Left colon (tissue), 2 donors: ENCODE measurements at regions not wholly inside any gene's neighbourhood (a gene's known extent, or its start where the extent isn't known, plus 50 kb on each side); places are given as distances from the start of the nearest gene placed in this dataset.
"Not testable (repeated sequence)": the region's sequence is repeated elsewhere in the genome, so short reads cannot be mapped to it uniquely, and the experiment has no call there.

Experiments
- ATAC-seq: fragments of 200-7000 bp; cut with Tn5 transposase; one replicate; pipeline ENCODE4 v1.9.1; 2020; ENCODE audit warnings: mild to moderate bottlenecking, moderate library complexity
- DNase-seq, 2 donors: peaks; one replicate each; pipeline ENCODE4 v3.0.0-alpha.2; 2020
- intact Hi-C, 2 donors: fragments of 100-400 bp; cut with DNase I in 1 of 2; cut with micrococcal nuclease in 1 of 2; formaldehyde crosslinking; loops; one replicate each; pipeline versions ENCODE4 v1.11.2 to v1.14.0; 2022; cut with DNase I, micrococcal nuclease
- donor health status: DM: no; HTN: no; CAD: no.
- donor health status: DM: yes; HTN: yes; CAD: no.

DNA sequence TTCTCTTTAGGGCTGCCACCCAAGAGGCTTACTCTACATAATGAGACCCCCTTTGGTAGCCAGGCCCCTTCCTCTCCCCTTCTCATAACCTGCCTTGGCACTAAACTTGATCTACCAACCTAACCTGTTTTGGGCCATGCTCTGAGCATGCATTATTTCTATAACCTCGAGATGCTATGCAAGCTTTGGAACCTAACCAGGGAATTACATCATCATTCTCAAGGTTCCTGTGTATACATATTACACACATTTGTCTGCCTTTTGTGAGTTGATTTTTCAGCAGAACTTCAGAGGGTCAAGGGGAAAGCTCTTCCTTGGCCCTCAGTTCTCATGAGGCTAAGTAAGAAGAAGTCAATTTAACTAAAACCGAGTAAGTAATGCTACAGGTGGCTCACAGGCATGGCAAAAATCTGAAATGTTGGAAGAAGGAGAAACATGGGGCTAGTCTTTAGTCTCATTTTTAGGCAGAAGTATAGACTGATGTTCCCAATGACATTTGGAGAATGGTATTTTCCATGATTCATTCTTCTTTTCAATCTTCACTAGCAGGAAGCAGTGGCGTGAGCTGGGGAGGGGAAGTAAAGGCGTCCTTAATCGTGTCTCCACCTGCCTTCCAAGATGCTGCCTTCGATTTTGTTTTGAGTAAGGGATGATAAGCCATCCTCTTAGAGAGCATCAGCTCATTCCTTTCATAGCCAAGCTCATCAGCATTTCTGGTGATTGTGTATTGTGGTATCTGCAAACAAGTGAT lies 308.4 kb downstream of the ABCC12 start:
- DNase-seq (no peak), ATAC-seq (no peak)
- intact Hi-C loops, result no loop called here

DNA sequence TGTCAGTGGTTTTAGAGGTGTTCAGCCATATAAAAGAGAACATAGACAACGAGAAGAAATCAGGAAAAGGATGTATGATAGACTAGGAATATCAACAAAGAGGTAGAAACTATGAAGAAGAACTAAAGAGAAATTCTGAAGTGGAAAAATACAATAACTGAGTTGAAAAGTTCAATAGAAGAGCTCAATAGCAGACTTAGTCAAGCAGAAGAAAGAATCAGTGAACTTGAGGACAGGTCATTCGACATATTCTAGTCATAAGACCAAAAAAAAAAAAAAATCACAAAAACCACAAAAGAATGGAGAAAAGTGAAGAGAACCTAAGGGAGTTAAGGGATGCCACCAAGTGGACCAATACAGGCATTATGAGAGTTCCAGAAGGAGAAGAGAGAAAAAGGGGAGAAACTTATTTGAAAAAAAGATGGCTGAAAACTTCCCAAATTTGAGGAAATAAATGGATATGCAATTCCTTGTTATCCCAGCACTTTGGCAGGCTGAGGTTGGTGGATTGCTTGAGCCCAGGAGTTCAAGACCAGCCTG lies 321.2 kb downstream of the ABCC12 start:
- intact Hi-C loops, result no loop called here
- no peak for DNase-seq

DNA sequence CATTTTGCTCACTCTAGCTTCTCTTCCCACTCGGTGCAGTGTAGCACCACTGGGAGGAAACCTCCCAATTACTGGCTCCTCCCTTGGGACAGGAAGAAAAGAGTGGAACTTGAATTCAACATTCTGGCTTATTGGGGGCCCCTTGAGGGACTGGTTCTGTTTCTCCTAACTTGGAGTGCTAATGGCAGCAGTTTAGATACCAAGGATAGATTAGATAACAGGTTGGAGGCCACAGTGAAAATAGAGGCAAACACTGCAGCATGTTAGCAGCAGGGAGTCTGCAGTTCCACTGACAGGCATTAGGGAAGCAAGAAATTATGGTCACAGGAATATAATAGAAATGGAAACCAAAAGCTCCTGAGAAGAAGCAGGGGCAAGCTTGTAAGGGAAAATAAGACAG lies 322.0 kb downstream of the ABCC12 start:
- no peak for ATAC-seq
- intact Hi-C loops, result no loop called here
- no peak for DNase-seq

More for the DNA sequence above, 321.2 kb downstream of the ABCC12 start:
- ATAC-seq, result no peak

DNA sequence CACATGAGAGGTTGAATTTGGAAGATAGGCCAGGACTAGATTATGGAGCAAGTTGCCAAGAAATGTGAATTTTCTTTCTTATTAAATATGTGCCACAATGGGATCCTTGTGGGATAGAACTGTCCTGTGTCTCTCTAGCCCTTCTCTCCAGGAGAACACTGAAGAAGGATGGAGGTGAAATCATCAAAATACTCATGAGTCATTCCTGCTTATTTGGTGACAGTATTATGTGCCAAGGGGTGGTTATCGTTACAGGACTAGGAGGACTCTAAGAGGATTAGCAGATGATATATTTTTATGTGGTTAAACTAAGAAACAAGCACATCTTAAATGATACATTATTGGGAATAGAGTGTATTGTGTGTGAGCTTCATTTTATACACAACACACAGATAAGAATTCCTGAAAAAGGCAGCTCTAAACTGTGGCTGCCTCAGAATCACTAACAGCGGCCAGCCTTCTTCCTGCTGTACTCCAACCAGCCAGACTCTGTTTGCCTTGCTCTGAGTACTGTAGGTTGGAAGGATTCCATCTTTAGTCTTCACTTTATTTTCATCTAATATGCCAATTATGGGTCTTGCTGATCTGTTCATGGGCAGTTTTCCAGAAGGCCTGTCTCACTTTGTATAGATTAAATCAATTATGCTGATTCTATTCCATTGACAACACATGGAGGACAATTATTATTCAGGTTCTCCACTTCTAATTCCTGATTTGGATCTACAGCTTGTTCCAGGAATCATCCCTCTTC lies 325.8 kb downstream of the ABCC12 start:
- DNase-seq, result no peak
- intact Hi-C loops, result no loop called here
- no peak for ATAC-seq

DNA sequence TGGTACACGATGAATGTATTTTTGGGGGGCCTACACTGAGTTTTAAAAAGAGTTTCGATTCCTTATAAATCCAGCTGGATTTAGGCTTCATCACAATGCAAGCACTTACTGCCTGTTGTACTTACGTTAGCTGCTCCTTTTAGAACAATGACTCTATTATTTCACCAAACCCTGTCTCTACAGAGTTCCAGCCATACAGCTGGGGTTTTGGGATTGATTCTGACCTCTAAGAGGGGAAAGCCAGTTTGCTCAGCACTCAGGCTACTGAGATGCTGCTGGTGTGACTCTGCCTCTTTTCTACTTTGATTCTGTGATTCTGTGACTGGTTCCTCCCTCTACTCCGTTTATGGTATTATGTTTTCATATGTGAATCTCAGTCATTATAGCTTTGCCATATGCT lies 329.7 kb downstream of the ABCC12 start:
- intact Hi-C loops, result no loop called here
- DNase-seq (no peak), ATAC-seq (no peak)

DNA sequence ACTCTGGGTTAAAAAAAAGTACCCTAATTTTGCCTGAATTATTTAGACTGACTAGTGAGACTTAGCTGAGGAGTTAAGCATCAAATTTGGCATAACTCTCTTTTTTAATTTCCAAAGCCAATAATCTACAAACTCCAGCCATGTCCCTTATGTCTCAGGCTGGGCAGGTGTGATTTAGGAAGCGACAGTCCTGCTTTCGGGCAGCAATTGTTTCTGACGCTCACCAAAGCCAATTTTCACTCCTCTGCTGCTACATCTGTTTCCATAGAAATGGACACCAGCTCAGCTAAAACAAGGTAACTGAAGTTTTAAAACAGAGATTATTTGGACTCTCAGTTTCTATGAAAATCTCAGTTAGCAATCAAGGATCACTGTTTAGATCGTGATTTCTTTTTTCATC lies 338.7 kb downstream of the ABCC12 start:
- no peak for DNase-seq
- intact Hi-C loops, result no loop called here
- no peak for ATAC-seq

DNA sequence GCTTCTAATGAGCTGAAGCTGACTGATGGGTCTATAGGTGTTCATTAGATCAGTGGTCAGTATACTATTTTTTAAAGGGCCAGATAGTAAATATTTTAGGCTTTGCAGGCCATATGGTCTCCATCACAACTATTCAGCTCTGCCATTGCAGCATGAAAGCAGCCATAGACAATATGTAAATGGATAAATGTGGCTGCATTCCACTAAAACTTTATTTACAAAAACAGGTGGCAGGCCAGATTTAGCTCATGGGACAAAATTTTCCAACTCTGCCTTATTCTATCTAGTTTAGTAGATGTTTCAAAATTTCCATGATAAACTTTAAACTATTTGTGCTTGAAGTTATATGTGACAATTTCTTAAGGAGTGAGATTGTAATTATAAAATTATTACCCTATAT lies 339.3 kb downstream of the ABCC12 start:
- DNase-seq, result no peak
- ATAC-seq, result no peak
- intact Hi-C loops, result no loop called here

DNA sequence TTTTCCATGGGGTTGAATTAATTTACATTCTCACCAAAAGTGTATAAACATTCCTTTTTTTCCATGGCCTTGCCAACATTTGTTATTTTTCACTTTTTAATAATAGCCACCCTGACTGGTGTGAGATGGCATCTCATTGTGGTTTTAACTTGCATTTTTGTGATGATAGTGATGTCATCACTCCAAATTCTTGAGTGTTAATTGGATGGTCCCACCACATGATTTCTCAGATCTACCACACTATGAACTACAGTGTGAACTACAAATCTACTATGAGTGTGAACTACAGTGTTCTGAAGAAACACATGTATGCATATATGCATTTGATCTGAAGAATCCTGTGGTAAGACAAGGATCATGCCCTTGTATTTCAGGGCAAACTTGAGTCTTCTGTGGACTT lies 340.1 kb downstream of the ABCC12 start:
- no peak for DNase-seq
- no peak for ATAC-seq
- intact Hi-C loops, result no loop called here

DNA sequence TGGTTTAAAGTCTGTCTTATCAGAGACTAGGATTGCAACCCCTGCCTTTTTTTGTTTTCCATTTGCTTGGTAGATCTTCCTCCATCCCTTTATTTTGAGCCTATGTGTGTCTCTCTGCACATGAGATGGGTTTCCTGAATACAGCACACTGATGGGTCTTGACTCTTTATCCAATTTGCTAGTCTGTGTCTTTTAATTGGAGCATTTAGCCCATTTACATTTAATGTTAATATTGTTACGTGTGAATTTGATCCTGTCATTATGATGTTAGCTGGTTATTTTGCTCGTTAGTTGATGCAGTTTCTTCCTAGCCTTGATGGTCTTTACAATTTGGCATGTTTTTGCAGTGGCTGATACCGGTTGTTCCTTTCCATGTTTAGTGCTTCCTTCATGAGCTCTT lies 344.0 kb downstream of the ABCC12 start:
- DNase-seq, ATAC-seq, intact Hi-C loops: not testable (repeated sequence)

DNA sequence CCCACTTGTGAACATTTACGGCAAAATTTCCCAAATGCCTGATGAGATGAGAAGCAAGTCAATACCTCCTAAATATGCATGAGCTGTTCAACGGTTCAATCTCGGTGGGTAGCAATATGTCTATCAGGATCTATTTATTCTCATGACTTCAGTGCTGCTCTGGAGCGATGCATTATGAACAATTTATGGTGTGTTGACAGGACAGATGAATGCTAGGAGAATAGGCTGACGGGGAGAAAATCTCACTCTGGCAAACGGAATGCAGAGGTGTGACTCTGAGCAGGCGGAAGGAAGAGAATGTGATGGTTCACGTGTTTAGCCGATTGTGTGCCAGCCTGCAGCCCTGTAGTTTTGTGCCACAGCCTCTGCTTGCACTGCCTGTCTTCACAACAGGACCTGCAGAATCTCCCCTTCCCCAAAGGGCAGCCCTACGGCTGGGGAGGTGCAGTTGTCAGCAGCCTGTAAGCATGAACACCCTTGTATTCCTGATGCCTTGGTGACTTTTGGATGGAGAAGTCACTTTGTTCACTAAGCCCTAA lies 345.2 kb downstream of the PHKB start:
- ATAC-seq (no peak), DNase-seq (no peak)
- intact Hi-C loops, result no loop called here

DNA sequence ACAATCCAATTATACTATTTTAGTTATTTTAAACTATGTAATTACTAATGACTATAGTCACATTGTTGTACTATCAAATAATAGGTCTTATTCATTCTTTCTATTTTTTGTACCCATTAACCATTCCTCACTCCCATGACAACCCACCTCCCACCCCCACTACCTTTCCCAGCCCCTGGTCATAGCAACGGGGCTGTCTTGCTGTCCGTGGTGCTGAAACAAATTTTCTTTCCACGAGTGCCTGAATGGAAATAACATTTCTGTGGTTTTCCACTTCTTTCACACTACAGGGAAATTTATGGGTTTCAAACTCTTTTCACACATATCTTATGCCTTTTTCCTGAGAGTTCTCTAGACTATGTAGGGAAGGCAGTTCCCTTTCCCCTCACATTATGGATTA lies 326.6 kb downstream of the PHKB start:
- DNase-seq, result no peak
- ATAC-seq, result no peak
- intact Hi-C loops, result no loop called here

DNA sequence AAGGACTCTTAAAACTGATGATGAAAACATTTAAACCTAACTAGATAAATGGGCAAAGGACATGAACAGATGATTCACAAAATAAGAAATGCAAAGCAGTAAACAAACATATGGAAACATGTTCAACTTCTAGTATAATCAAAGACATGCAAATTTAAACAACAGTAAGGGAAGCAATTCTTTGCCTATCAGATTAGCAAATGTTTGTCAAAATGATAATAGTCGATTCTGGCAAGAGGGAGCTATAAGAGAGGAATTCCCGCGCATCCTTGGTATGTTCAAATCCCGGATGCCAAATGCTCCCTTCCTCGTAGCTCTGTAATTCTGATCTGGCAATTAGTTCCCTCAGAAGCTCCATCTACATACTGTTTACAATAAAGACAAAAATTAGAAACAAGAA lies 320.5 kb downstream of the PHKB start:
- DNase-seq (no peak), ATAC-seq (no peak)
- intact Hi-C loops, result no loop called here

DNA sequence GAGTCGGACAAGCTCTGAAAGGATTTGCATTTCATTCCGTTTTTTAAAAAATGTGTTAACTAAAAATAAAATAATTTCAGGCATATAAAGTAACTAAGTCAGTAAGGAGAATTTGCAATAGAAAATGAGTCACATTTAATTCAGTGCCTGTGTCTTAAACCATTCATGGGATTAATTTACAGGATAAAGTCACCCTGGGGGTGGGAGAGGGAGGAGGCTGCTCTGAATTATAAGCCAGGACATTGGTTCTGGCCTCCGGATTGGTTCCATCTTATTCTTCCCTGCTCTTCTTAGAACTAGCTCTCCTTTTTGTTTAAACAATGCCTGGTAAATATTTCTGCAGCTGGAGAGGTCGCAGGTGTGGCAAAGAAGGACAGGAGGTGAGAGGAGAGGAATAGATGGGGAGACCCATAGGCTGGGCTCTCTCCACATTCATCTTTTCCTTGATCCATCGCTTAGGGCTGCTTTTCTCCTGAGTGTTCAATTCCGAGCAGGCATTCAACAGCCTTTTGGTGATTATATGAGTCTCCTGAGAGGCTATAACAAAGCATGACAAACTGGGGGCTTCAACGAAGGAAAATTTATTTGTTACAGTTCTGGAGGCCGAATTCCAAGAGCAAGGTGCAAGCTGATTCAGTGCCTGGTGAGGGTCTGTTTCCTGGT lies 319.2 kb downstream of the PHKB start:
- ATAC-seq, result no peak
- intact Hi-C loops, result no loop called here
- DNase-seq, result no peak

DNA sequence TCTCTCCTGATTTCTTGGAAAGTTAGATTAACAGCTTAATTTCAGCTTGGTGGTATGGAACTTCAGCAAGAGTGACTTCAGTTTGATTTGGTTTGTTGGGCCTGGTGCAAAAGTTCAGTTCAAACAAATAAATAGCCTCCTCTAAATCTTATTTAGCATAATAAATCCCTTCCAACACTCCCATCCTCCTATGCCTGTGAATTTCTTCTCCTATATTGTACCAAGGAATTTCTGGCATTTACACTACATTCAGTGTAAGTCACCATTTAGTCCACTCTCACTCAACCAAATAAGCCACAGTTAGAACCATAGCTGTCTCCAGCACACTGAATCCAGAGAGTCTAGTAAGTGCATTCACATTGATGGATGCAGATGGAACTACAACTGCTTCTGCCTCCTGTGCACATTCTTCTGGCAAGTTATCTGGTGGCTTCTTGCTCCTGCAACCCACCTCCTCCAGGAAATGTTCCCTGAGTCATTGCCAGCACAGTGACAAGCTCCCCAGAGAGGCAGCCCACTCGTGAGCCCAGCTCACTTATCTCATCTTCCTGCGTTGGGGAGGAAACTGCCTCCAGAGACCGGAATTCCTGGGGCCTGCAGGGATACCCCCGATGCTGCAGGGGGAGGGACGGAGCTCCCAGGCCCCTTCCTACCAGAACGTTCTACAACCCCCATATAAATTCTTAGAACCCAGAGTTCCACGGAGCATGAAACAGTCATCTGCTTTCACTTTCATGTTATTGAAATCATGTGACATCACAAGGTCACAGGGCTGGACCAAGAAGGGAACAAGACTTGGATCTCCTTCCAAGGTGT lies 318.3 kb downstream of the PHKB start:
- DNase-seq (no peak), ATAC-seq (peak; percentile 52)
- intact Hi-C loops, result no loop called here

DNA sequence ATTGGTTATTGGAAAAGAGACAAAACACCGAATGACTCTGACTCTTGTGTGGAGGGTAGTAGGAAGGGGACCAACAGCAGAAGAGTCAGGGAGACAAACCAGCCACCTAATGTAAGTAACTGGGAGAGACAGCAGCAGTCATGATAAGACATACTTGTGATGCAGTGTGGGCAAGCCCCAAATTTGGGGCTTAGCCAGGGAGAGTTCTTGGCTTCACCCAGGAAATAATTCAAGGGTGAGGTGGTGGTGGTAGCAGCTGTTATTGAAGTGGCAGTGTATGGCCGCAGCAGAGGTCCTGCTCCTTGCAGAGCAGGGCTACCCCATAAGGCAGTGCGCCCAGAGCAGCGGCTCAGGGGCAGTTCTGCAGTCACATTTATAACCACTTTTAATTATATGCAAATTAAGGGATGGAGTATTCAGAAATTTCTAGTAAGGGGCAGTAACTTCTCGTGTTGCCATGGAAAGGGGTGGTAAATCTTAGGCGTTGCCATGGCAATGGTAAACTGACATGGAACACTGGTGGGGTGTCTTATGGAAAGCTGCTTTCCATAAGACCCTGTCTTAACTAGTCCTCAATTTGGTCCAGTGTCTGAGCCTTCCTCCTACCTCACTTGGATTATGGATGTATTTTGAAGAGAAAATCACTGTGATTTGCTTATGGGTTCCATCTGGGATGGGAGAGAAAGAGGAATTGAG lies 317.1 kb downstream of the PHKB start:
- intact Hi-C loops, result no loop called here
- DNase-seq (no peak), ATAC-seq (no peak)

DNA sequence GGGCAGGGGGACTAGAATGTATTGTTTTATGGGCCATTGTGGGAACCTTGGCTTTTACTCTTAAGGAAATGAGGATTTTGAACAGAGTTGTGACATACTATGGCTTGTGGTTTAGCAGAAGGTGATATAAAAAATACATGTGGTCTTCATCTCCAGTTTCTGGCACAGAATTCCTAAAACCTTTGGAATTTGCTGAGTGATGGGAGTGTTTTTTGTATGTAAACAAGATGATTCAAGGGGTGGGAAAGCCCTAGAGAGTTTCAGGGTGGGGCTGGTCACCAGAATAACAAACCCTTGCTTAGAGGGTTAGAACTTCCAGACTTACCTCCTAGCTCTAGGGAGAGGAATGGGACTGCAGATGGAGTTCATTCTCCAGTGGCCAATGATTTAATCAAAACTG lies 316.1 kb downstream of the PHKB start:
- intact Hi-C loops, result no loop called here
- DNase-seq, result no peak
- no peak for ATAC-seq

DNA sequence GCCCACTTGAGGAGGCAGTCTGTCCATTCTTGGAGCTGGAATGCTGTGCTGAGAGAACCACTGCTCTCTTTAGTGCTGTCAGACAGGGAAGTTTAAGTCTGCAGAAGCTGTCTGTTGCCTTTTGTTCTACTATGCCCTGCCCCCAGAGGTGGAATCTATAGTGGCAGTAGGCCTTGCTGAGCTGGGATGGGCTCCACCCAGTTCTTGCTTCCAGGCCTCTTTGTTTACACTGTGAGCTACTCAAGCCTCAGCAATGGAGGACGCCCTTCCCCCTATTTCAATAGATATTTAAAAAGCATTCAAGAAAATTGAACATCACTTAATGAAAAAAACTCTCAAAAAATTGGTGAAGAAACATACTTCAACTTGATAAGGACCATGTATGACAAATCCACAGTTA lies 313.5 kb downstream of the PHKB start:
- ATAC-seq (peak; percentile 62), DNase-seq (peak; percentile 50 to 59)
- intact Hi-C loops, result no loop called here

DNA sequence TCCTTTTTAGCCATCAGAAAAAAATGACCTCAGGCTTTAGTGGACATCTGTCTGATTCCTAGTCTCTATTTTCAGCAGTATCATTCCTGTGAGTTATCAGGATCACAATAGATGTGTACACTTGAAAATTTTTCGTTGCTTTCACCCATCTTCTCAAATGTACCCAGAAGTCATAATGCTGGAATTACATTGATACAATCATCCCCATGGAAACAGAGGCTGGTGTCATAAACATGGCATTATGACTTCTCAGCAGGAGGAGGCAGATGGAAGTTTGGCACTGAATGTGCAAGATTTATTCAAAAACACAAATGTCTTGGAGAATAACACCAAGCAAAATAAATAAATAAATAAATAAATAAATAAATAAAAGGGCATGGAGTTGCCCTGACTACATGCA lies 292.5 kb downstream of the PHKB start:
- intact Hi-C loops, result no loop called here
- DNase-seq (no peak), ATAC-seq (no peak)
